HG02970 (cell line): ENCODE measurements at regions not wholly inside any gene's neighbourhood (a gene's known extent, or its start where the extent isn't known, plus 50 kb on each side); places are given as distances from the start of the nearest gene placed in this dataset.

ENCODE experiments used
- ATAC-seq: cut with Tn5 transposase; IDR thresholded peaks from one replicate; pipeline ENCODE4 v1.9.1; 2021; ENCODE audit warnings: mild to moderate bottlenecking, moderate library complexity, moderate number of reproducible peaks; ENCODE audit not compliant: unreplicated experiment, low FRiP score

DNA sequence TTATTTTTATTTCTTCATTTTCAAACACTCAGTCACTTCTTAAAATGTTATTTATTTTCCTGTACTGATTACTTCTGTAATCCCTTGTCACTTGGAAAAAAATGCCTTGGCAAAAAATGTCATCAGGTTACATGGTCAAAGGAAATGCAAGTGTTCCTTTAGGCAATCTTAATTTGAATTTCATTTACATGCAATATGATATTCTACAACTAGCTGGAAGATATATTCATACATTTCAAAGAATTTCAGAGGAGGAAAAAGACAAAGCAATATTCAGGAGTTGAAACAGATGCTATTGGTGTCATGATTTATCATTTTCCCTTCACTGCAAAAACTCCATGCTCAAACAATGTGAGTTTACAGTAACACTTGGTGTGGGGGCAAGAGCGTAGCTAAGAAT is 1316.6 kb downstream of the FSTL5 start:
- ATAC-seq, result no peak

DNA sequence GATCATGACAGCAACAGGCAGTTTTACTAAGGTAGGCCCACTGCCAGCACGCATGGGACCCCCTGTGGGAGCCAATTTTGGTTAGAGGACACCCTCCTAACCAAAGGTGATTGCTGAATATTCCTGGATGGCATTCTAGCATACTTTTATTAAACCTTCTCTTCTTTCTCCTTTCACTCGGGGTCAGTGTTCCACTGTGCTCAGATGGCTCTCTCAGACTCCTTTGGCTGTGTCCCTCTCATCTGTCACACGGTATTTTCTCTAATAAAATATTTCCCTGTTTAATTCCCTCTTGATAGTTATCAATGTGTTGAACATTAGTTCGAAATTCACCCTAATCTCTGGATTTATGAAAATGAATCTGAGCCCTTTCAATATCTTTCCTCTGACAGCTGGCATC is 1315.3 kb downstream of the FSTL5 start:
- ATAC-seq, result no peak

- no peak for ATAC-seq
Measured at GRCh38 chr4:160848901-160849760, 1314.7 kb downstream of the FSTL5 start.

DNA sequence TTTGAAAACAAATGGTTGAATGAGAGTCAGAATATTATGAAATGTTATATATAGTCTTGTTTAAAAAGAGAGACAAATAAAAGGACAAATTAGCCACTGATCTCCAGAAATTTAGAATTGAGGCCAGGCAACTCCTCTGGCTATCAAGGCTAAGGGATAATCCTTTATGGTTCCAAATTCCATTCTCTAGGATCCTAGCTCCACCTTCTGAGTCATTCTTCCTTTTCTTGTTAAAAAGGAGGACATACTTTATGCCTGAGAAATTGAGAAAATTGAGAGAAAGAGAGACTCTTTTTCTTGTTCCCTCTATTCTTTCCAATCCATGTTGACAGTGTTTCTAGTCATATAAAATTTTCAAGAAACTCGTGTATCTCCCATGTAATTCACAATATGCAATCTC is 1299.5 kb downstream of the FSTL5 start:
- no peak for ATAC-seq

DNA sequence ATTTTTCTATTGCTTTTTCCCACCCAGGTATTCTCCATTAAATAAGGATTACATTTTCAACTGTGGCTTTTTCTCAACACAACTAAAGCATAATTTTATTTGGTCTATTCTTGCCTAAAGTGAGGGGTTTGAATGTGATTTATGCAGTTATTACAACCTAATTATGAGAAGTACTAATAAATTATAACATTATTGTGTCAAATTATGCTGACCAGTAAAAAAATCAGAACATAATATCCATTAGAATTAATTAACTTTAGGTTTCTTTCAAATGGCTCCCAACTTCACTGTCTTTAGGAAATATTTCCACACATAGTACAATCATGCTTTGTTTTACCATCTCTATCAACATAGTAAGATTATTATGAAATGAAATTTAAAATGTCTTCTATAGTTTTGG is 1293.9 kb downstream of the FSTL5 start:
- no peak for ATAC-seq

- no peak for ATAC-seq
Measured at GRCh38 chr4:160872491-160872890, 1291.3 kb downstream of the FSTL5 start.

- ATAC-seq, result no peak
Measured at GRCh38 chr4:160877087-160877790, 1286.6 kb downstream of the FSTL5 start.

DNA sequence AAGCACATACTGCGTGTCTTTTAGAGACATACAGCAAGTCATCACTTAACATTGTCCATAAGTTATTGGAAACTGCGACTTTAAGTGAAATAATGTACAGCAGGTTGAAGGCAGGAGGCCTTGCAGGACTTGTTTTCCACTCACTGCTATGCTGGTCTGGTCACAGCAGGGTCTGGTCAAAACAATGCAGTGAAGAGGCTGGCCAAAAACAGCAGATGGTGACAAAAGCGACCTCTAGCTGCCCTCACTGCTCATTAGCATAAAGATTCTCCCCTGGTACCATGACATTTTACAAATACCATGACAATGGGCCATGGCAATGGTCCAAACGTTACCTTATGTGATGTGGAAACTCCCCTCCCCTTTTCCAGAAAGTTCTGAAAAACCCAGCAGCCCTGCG is 1283.6 kb downstream of the FSTL5 start:
- no peak for ATAC-seq

- ATAC-seq, result no peak
Measured at GRCh38 chr4:160887668-160888067, 1276.1 kb downstream of the FSTL5 start.

DNA sequence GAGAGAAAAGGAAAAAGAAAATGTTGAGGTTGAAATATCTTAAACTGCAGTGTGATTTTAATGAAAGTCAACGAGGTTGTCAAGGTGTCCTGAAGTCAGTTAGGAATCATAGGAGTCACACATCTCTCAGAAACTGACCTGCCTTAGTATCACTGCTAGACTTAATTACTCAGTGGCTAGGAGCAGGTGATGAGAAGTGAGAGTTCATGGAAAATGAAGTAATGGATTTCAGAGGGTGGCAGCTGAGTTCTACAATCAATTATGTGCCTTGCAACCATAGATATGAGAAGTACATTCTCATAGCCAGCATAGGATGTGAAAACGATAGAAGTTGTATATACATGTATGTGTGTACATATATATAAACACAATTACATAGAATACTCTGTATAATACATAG is 1269.7 kb downstream of the FSTL5 start:
- ATAC-seq, result no peak

DNA sequence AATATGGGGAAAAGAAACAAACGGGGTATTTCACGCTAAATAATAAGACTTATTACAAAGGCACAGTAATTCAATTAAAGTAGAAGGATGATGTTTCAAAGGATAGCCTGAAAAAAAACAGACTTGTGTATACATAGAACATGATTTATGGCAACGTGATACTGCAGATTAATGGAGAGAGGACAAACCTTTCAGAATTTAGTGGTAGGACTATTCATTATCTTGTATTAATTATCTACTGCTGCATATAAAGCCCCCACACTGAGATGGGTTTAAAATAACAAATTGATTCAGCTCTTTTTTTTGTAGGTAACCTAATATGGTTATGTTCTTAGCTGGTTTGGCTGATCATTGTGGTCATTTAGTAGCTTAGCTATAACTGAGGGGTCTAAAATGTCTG is 1269.0 kb downstream of the FSTL5 start:
- ATAC-seq, result no peak

- ATAC-seq, result no peak
Measured at GRCh38 chr4:160927311-160927710, 1236.5 kb downstream of the FSTL5 start.

DNA sequence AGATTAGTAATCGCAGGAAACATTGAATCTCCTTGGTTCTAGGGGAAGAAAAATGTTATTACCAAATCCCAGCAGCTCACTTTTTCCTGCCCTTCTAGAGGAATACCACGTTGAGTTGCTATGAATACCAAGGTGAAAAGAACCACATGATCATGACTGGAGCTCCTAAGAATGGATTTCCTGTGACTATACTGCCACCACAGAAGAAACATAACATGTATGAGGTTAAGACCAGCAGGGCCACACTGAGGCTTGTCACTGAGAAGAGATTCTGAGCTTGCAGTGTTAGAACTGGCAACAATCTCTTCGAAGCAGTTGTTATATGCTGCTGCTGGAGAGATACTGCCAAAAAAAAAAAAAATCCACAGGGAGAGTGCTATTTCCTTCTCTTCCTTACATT is 1235.3 kb downstream of the FSTL5 start:
- no peak for ATAC-seq

DNA sequence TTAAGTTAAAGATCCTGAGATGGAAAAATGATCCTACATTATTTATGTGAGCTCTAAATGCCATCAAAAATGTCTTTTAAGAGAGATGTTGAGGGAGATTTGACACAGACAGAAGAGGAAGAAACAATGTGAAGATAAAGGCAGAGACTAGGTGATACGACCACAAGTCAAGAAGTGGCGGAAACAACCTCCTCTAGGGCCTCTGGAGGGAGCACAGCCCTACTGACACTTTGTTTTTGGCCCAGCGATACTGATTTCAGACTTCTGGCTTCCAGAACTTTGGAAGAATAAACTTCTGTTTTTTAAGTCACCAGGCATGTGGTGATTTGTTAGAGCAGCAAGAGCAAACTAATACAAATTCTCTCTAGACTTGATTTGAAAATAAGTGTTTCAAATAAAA is 1216.1 kb downstream of the FSTL5 start:
- ATAC-seq, result no peak

- no peak for ATAC-seq
Measured at GRCh38 chr4:160956875-160957274, 1206.9 kb downstream of the FSTL5 start.

DNA sequence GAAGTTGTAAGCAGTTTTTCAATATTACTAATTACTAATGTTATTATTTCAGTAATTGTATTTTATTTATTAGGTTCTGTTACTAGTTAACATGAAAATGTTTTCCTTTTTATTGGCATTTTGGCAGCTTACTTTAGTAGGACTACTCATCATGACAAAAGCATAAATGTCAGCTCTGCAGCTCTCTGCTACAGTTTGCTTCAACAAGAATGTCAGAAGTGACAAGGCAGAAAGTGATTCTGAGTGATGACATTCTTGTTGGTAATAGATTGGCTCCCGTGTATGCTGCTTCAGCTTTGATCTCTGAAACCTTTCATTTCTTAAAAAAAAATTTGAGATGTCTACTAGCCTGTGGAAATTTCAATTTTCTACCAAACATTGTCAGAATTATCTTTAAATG is 1193.9 kb downstream of the FSTL5 start:
- no peak for ATAC-seq

- ATAC-seq, result no peak
Measured at GRCh38 chr4:160980091-160980490, 1183.7 kb downstream of the FSTL5 start.

DNA sequence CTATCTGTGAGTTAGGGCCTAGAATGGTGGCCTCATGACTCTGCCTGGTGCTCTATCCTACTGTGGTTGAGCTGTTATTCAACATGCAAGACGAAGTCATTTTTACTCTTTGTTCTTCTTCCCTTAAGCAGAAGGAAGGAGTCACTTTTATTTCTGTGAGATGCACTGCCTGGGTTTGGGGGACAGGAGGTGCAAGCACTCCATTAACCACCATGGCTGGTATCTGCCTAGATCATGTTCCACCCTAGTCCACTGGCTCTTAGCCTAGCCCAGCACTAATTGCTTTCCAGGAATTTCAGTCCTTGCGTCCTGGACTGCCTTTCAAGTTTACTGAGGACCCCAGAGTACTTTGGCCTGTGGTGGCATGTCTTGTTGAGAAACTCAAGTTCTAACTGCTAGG is 1182.7 kb downstream of the FSTL5 start:
- no peak for ATAC-seq

DNA sequence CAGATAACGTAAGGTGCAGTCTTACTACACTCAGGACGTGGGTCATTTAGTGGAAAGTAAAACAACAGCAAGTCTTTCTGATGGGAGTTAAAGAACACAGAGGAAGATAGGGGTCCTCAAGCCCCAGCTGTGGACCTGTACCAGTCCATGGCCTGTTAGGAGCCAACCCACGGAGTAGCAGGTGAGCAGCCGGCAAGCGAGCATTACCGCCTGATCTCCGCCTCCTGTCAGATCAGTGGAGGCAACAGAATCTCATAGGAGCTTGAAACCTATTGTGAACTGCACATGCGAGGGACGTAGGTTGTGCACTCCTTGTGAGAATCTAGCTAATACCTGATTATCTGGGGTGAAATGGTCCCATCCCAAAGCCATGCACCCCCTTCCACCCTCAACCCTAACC is 1180.8 kb downstream of the FSTL5 start:
- no peak for ATAC-seq

- no peak for ATAC-seq
Measured at GRCh38 chr4:161002386-161002785, 1161.4 kb downstream of the FSTL5 start.

- ATAC-seq, result no peak
Measured at GRCh38 chr4:161003418-161004057, 1160.3 kb downstream of the FSTL5 start.
